H9 (cell line): ENCODE measurements at regions not wholly inside any gene's neighbourhood (a gene's known extent, or its start where the extent isn't known, plus 50 kb on each side); places are given as distances from the start of the nearest gene placed in this dataset.

ENCODE experiments used
- DNase-seq: peaks from one replicate; pipeline ENCODE4 v3.0.0-alpha.2; 2017
- H2AFZ ChIP-seq: one replicate; pipeline ENCODE4 v1.6.1; 2013; ENCODE audit warnings: mild to moderate bottlenecking, low read length, control low read depth, moderate library complexity
- H2AK5ac ChIP-seq: 2 replicates; pipeline ENCODE4 v1.6.1; 2013; ENCODE audit warnings: low read length, control low read depth, mixed read lengths; ENCODE audit not compliant: insufficient read length
- H2BK120ac ChIP-seq: one replicate; pipeline ENCODE4 v1.6.1; 2013; ENCODE audit warnings: low read depth, mild to moderate bottlenecking, low read length, control low read depth, inconsistent platforms; ENCODE audit not compliant: poor library complexity, severe bottlenecking
- H2BK12ac ChIP-seq: 2 replicates; pipeline ENCODE4 v1.6.1; 2013; ENCODE audit warnings: low read length, control low read depth, mixed read lengths, low read depth; ENCODE audit not compliant: insufficient read length
- H2BK15ac ChIP-seq: 2 replicates; pipeline ENCODE4 v1.6.1; 2013; ENCODE audit warnings: low read depth, low read length, control low read depth
- H2BK20ac ChIP-seq: one replicate; pipeline ENCODE4 v1.6.1; 2013; ENCODE audit warnings: low read depth, mild to moderate bottlenecking, low read length, control low read depth, inconsistent platforms; ENCODE audit not compliant: poor library complexity, severe bottlenecking
- H2BK5ac ChIP-seq: 2 replicates; pipeline ENCODE4 v1.6.1; 2013; ENCODE audit warnings: low read length, control low read depth, mixed read lengths; ENCODE audit not compliant: insufficient read length
- H3K14ac ChIP-seq: 2 replicates; pipeline ENCODE4 v1.6.1; 2013; ENCODE audit warnings: low read length, control low read depth; ENCODE audit not compliant: insufficient read depth
- H3K18ac ChIP-seq: 2 replicates; pipeline ENCODE4 v1.6.1; 2013; ENCODE audit warnings: low read depth, mild to moderate bottlenecking, mixed read lengths, low read length, control low read depth; ENCODE audit not compliant: insufficient read length
- H3K23ac ChIP-seq: 2 replicates; pipeline ENCODE4 v1.6.1; 2013; ENCODE audit warnings: low read length, control low read depth, mixed read lengths, low read depth; ENCODE audit not compliant: insufficient read length
- H3K23me2 ChIP-seq: 2 replicates; pipeline ENCODE4 v1.6.1; 2013; ENCODE audit warnings: low read depth, mild to moderate bottlenecking, mixed read lengths, low read length, control low read depth; ENCODE audit not compliant: insufficient read length, poor library complexity, severe bottlenecking
- H3K27ac ChIP-seq: 2 replicates; pipeline ENCODE4 v1.5.1; 2013; ENCODE audit warnings: low read length, control low read depth, mixed read lengths, low read depth; ENCODE audit not compliant: insufficient read length
- H3K27me3 ChIP-seq: 2 replicates; pipeline ENCODE4 v1.6.1; 2013; ENCODE audit warnings: low read length, control low read depth, inconsistent platforms; ENCODE audit not compliant: insufficient read depth
- H3K4ac ChIP-seq: 2 replicates; pipeline ENCODE4 v1.6.1; 2013; ENCODE audit warnings: low read depth, mild to moderate bottlenecking, control low read depth, inconsistent platforms, low read length, moderate library complexity
- H3K4me1 ChIP-seq: 2 replicates; pipeline ENCODE4 v1.6.1; 2013; ENCODE audit warnings: low read length, control low read depth, inconsistent platforms; ENCODE audit not compliant: insufficient read depth
- H3K4me2 ChIP-seq: 2 replicates; pipeline ENCODE4 v1.6.1; 2013; ENCODE audit warnings: low read length, control low read depth, mixed read lengths; ENCODE audit not compliant: insufficient read length, insufficient read depth
- H3K56ac ChIP-seq: 2 replicates; pipeline ENCODE4 v1.6.1; 2013; ENCODE audit warnings: low read depth, mild to moderate bottlenecking, mixed read lengths, low read length, control low read depth; ENCODE audit not compliant: insufficient read length
- H3K79me1 ChIP-seq: 2 replicates; pipeline ENCODE4 v1.6.1; 2013; ENCODE audit warnings: low read depth, mild to moderate bottlenecking, moderate library complexity, low read length, control low read depth, inconsistent platforms; ENCODE audit not compliant: insufficient read depth, poor library complexity, severe bottlenecking
- H3K79me2 ChIP-seq: 2 replicates; pipeline ENCODE4 v1.6.1; 2013; ENCODE audit warnings: low read length, control low read depth, inconsistent platforms; ENCODE audit not compliant: insufficient read depth
- H3K9ac ChIP-seq: 2 replicates; pipeline ENCODE4 v1.6.1; 2013; ENCODE audit warnings: low read length, control low read depth, mixed read lengths; ENCODE audit not compliant: insufficient read length; ENCODE audit errors: extremely low read depth
- H3K9me3 ChIP-seq: one replicate; pipeline ENCODE4 v1.6.1; 2013; ENCODE audit warnings: low read depth, low read length, inconsistent platforms; ENCODE audit not compliant: control insufficient read depth
- H3T11ph ChIP-seq: one replicate; pipeline ENCODE4 v1.6.1; 2013; ENCODE audit warnings: mild to moderate bottlenecking, low read length, control low read depth, inconsistent platforms
- H4K20me1 ChIP-seq: one replicate; pipeline ENCODE4 v1.6.1; 2013; ENCODE audit not compliant: control insufficient read depth, insufficient read length, insufficient read depth
- H4K5ac ChIP-seq: 2 replicates; pipeline ENCODE4 v1.6.1; 2013; ENCODE audit warnings: low read depth, mild to moderate bottlenecking, mixed read lengths, low read length, control low read depth; ENCODE audit not compliant: insufficient read length
- H4K8ac ChIP-seq: replicated peaks from 2 replicates; pipeline ENCODE4 v1.6.1; 2013; ENCODE audit warnings: low read length, control low read depth, mixed read lengths, low read depth; ENCODE audit not compliant: insufficient read length
- H4K91ac ChIP-seq: 2 replicates; pipeline ENCODE4 v1.6.1; 2013; ENCODE audit warnings: low read depth, mild to moderate bottlenecking, moderate library complexity, mixed read lengths, low read length, control low read depth; ENCODE audit not compliant: insufficient read length
- H3K27ac Mint-ChIP-seq, 3 experiments: 2 replicates in 2 of 3; 3 replicates in 1 of 3; pipeline ENCODE4 v1.8.0; 2020 to 2021; ENCODE audit warnings: mixed read lengths in 3 of 3, mild to moderate bottlenecking in 1 of 3, moderate library complexity in 1 of 3
- H3K27me3 Mint-ChIP-seq: 2 replicates; pipeline ENCODE4 v1.8.0; 2021; ENCODE audit warnings: low read depth, mild to moderate bottlenecking, moderate library complexity, mixed read lengths
- H3K36me3 Mint-ChIP-seq, 3 experiments: 2 replicates in 2 of 3; 3 replicates in 1 of 3; pipeline ENCODE4 v1.8.0; 2020 to 2021; ENCODE audit warnings: low read depth in 3 of 3, mixed read lengths in 3 of 3; ENCODE audit not compliant: insufficient read depth in 1 of 3
- H3K4me1 Mint-ChIP-seq, 2 experiments: 2 replicates each; pipeline ENCODE4 v1.8.0; 2020; ENCODE audit warnings: mixed read lengths in 2 of 2
- H3K4me3 Mint-ChIP-seq, 2 experiments: 2 replicates in 1 of 2; 3 replicates in 1 of 2; pipeline ENCODE4 v1.8.0; 2020 to 2021; ENCODE audit warnings: mild to moderate bottlenecking in 2 of 2, mixed read lengths in 2 of 2, moderate library complexity in 1 of 2
- H3K9me3 Mint-ChIP-seq, 2 experiments: 2 replicates in 1 of 2; 3 replicates in 1 of 2; pipeline ENCODE4 v1.8.0; 2020; ENCODE audit warnings: mild to moderate bottlenecking in 2 of 2, mixed read lengths in 2 of 2, moderate library complexity in 1 of 2
- CTCF ChIP-seq: fragments of 200-600 bp; sonication (generic); conservative IDR thresholded peaks from 3 replicates; pipeline ENCODE4 v1.8.0; 2021; ENCODE audit warnings: antibody characterized with exemption, mild to moderate bottlenecking
- WGBS: extraction: QIAGEN DNeasy Blood & Tissue Kit; methylation state at CpG from one replicate; pipeline ENCODE4 v1.1.7; 2013; ENCODE audit warnings: missing lambda C conversion rate, low lambda C conversion rate, mixed read lengths; ENCODE audit not compliant: insufficient read length; ENCODE audit errors: extremely low coverage; 5-methylcytosine and 5-hydroxymethylcytosine counted together

GRCh38 chr18:70994116-70994515 is 705.3 kb downstream of the SOCS6 start:
- H2AFZ ChIP-seq, result no peak overlapping the region
- no peaks in the 10 kb centered on the region for H3K79me1 ChIP-seq
- H4K91ac ChIP-seq, result no peak overlapping the region
- Mint-ChIP-seq H3K4me3 (no peak overlapping the region), H3K36me3 (no peaks in the 10 kb centered on the region; a peak in 2 of 7 replicates), H3K4me1 (peaks cover 4 to 7% of the 10 kb centered on the region in 2 experiments; a peak in 2 of 4 replicates), H3K27me3 (no peaks in the 10 kb centered on the region), H3K9me3 (peaks cover 3 to 4% of the 10 kb centered on the region in 2 experiments; a peak in 2 of 5 replicates), H3K27ac (no peak overlapping the region)
- TF ChIP-seq CTCF, result no peak
- no peaks in the 10 kb centered on the region for H3K9me3 ChIP-seq
- no peak overlapping the region for H2BK12ac ChIP-seq
- no peak overlapping the region for H2BK15ac ChIP-seq
- H3K56ac ChIP-seq, result no peak overlapping the region
- no peak overlapping the region for H3K23ac ChIP-seq
- WGBS, result no CpG with 5 or more reads among the region's 3 CpGs
- no peaks in the 10 kb centered on the region for H3K23me2 ChIP-seq
- no peak overlapping the region for H3K14ac ChIP-seq
- H3K18ac ChIP-seq, result no peak overlapping the region
- no peak overlapping the region for H3K4ac ChIP-seq
- H4K5ac ChIP-seq, result no peak overlapping the region
- H2BK5ac ChIP-seq, result no peak overlapping the region
- H2AK5ac ChIP-seq, result no peak overlapping the region
- H3K27me3 ChIP-seq, result no peaks in the 10 kb centered on the region
- no peak overlapping the region for H4K8ac ChIP-seq
- no peak overlapping the region for H3K4me2 ChIP-seq
- no peak overlapping the region for H3K9ac ChIP-seq
- H3K27ac ChIP-seq, result no peak overlapping the region
- no peak for DNase-seq
- no peak overlapping the region for H3T11ph ChIP-seq
- no peaks in the 10 kb centered on the region for H4K20me1 ChIP-seq
- H3K4me1 ChIP-seq, result no peaks in the 10 kb centered on the region
- no peaks in the 10 kb centered on the region for H3K79me2 ChIP-seq
- H2BK120ac ChIP-seq, result no peak overlapping the region
- no peak overlapping the region for H2BK20ac ChIP-seq
